ENCODE measurements at regions not wholly inside any gene's neighbourhood (a gene's known extent, or its start where the extent isn't known, plus 50 kb on each side); places are given as distances from the start of the nearest gene placed in this dataset.

DNA sequence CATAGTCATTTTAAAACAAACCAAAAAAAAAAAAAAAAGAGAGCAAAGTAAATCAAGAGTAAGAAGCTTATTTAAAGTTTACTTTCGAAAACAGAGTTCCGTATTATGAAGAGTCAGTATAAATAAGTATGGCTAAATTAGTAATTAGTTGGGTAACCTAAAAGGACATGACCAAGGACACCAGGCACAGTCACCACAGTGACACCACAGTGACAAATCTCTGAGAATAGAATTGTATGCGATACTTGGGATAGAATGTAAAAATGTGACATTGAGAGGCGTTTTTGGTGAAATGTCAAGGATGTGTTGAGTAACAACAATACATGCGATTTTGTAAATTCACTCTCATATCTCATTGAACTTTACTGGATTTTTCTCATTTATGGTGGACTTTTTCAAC, 150.9 kb upstream of the SPEF2 start:
- TF ChIP-seq, protein P1, sequence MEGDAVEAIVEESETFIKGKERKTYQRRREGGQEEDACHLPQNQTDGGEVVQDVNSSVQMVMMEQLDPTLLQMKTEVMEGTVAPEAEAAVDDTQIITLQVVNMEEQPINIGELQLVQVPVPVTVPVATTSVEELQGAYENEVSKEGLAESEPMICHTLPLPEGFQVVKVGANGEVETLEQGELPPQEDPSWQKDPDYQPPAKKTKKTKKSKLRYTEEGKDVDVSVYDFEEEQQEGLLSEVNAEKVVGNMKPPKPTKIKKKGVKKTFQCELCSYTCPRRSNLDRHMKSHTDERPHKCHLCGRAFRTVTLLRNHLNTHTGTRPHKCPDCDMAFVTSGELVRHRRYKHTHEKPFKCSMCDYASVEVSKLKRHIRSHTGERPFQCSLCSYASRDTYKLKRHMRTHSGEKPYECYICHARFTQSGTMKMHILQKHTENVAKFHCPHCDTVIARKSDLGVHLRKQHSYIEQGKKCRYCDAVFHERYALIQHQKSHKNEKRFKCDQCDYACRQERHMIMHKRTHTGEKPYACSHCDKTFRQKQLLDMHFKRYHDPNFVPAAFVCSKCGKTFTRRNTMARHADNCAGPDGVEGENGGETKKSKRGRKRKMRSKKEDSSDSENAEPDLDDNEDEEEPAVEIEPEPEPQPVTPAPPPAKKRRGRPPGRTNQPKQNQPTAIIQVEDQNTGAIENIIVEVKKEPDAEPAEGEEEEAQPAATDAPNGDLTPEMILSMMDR (IDR thresholded peaks at IDR 0.05): no peak
- DNase-seq (no peak), ATAC-seq (no peak)
- Mint-ChIP-seq H3K36me3 (no peaks in the 10 kb centered on the region), H3K27ac (no peak overlapping the region), H3K4me3 (no peak overlapping the region), H3K9me3 (no peaks in the 10 kb centered on the region), H3K27me3 (ENCODE audit: low read depth in 2 of 2) (peaks cover 0 to 2% of the 10 kb centered on the region in 2 donors), H3K4me1 (no peaks in the 10 kb centered on the region)
- H3K27ac ChIP-seq (ENCODE audit: low read length): no peak overlapping the region
- WGBS (ENCODE audit: insufficient coverage): 95% methylated on average over 4 of the region's 5 CpGs
- H3K36me3 ChIP-seq (ENCODE audit: control insufficient read depth, insufficient read depth, low read length): no peaks in the 10 kb centered on the region
- no peak overlapping the region for H3K4me3 ChIP-seq (ENCODE audit: low read length)
- H3K27me3 ChIP-seq (ENCODE audit: control insufficient read depth, insufficient read depth, low read length): no peaks in the 10 kb centered on the region
- H3K9me3 ChIP-seq (ENCODE audit: control insufficient read depth, insufficient read depth, low read length): no peaks in the 10 kb centered on the region
- intact Hi-C loops (cut with micrococcal nuclease): no loop called here
- H3K4me1 ChIP-seq (ENCODE audit: control insufficient read depth, insufficient read depth, low read length): no peaks in the 10 kb centered on the region

DNA sequence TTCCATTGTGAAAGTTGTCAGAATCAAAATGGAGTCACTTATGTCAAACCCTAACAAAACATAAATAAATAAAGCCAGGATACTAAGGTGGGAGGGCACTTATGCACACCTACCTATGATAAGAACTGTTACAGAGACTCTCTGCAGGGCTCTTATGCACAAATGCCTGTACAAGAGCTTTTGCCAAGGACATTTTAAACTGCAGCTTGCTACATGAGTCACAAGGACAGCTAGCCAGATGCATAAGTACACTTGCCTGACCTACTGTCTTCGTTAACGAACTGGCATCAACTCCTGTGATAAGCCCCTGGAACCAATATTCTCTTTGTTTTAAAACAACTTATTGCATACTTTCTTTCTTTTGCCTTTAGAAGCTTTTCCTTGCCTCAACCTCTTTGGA, 152.9 kb upstream of the SPEF2 start:
- Histone ChIP-seq H3K27ac (ENCODE audit: low read length) (no peak overlapping the region), H3K9me3 (ENCODE audit: control insufficient read depth, insufficient read depth, low read length) (no peaks in the 10 kb centered on the region), H3K4me1 (ENCODE audit: control insufficient read depth, insufficient read depth, low read length) (no peaks in the 10 kb centered on the region), H3K4me3 (ENCODE audit: low read length) (no peak overlapping the region), H3K27me3 (ENCODE audit: control insufficient read depth, insufficient read depth, low read length) (no peaks in the 10 kb centered on the region), H3K36me3 (ENCODE audit: control insufficient read depth, insufficient read depth, low read length) (no peaks in the 10 kb centered on the region)
- no peak for ATAC-seq
- Mint-ChIP-seq H3K9me3 (no peaks in the 10 kb centered on the region), H3K4me3 (no peak overlapping the region), H3K36me3 (no peaks in the 10 kb centered on the region), H3K27ac (no peak overlapping the region), H3K4me1 (no peaks in the 10 kb centered on the region), H3K27me3 (ENCODE audit: low read depth in 2 of 2) (peaks cover 0 to 4% of the 10 kb centered on the region in 2 donors)
- TF ChIP-seq, protein P1 (IDR thresholded peaks at IDR 0.05): no peak
- intact Hi-C loops (cut with micrococcal nuclease): no loop called here
- 89% methylated on average over 2 of the region's 2 CpGs for WGBS (ENCODE audit: insufficient coverage)
- no peak for DNase-seq

DNA sequence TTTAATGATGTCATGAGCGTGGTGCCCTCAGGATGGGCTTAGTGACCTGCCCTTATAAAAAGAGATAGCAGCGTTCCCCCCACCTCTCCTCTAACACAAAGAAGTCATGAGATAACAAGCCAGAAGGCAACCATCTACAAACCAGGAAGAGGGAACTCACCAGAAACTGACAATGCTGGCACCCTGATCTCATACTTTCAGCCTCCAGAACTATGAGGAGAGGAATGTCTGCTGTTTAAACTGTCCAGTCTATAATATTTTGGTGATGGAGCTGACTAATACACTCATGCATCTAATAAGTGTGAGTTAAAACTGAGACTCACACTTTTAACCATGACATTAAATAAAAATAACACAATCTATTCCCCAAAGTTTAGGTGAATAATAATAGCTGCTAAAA, 156.1 kb upstream of the SPEF2 start:
- H3K4me3 Mint-ChIP-seq: no peak overlapping the region
- DNase-seq (no peak), ATAC-seq (no peak)
- Histone ChIP-seq H3K27ac (ENCODE audit: low read length) (no peak overlapping the region), H3K9me3 (ENCODE audit: control insufficient read depth, insufficient read depth, low read length) (peaks cover 3% of the 10 kb centered on the region), H3K36me3 (ENCODE audit: control insufficient read depth, insufficient read depth, low read length) (no peaks in the 10 kb centered on the region), H3K27me3 (ENCODE audit: control insufficient read depth, insufficient read depth, low read length) (no peaks in the 10 kb centered on the region), H3K4me3 (ENCODE audit: low read length) (no peak overlapping the region), H3K4me1 (ENCODE audit: control insufficient read depth, insufficient read depth, low read length) (no peaks in the 10 kb centered on the region)
- 88% methylated on average over 1 of the region's 2 CpGs for WGBS (ENCODE audit: insufficient coverage)
- intact Hi-C loops (cut with micrococcal nuclease): no loop called here
- no peaks in the 10 kb centered on the region for H3K36me3 Mint-ChIP-seq
- no peak overlapping the region for H3K27ac Mint-ChIP-seq
- H3K4me1 Mint-ChIP-seq: no peaks in the 10 kb centered on the region
- TF ChIP-seq, protein P1 (IDR thresholded peaks at IDR 0.05): no peak
- peaks cover 0 to 4% of the 10 kb centered on the region in 2 donors for H3K27me3 Mint-ChIP-seq (ENCODE audit: low read depth in 2 of 2)
- peaks cover 0 to 2% of the 10 kb centered on the region in 2 donors for H3K9me3 Mint-ChIP-seq

DNA sequence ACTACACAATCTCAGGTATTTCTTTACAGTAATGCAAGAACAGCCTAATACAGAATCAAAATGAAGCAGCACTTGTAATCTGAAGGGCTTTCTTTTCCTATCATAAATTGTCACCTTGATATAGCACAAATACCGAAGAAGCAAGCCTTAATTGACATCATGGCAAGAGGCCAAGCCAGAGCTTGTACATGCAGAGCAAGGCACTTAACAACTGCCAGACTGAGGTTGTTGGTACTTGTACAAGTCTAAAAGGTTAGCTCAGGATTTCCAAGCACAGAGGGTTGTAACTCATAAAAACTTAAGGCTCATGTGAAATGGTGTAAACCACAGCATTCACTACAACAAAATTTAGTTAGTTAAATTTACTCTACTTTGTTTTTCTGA, 158.8 kb upstream of the SPEF2 start:
- TF ChIP-seq, protein P1 (IDR thresholded peaks at IDR 0.05): no peak
- H3K36me3 ChIP-seq (ENCODE audit: control insufficient read depth, insufficient read depth, low read length): no peaks in the 10 kb centered on the region
- DNase-seq (no peak), ATAC-seq (no peak)
- no peak overlapping the region for H3K4me3 ChIP-seq (ENCODE audit: low read length)
- 12% methylated on average over 1 of the region's 1 CpG for WGBS (ENCODE audit: insufficient coverage)
- H3K27ac ChIP-seq (ENCODE audit: low read length): no peak overlapping the region
- intact Hi-C loops (cut with micrococcal nuclease): no loop called here
- H3K4me1 ChIP-seq (ENCODE audit: control insufficient read depth, insufficient read depth, low read length): no peaks in the 10 kb centered on the region
- H3K9me3 Mint-ChIP-seq: peaks cover 0 to 5% of the 10 kb centered on the region in 2 donors
- no peaks in the 10 kb centered on the region for H3K36me3 Mint-ChIP-seq
- peaks cover 3% of the 10 kb centered on the region for H3K9me3 ChIP-seq (ENCODE audit: control insufficient read depth, insufficient read depth, low read length)
- H3K27me3 ChIP-seq (ENCODE audit: control insufficient read depth, insufficient read depth, low read length): no peaks in the 10 kb centered on the region
- H3K27me3 Mint-ChIP-seq (ENCODE audit: low read depth in 2 of 2): peaks cover 0 to 4% of the 10 kb centered on the region in 2 donors
- H3K4me3 Mint-ChIP-seq: no peak overlapping the region
- H3K4me1 Mint-ChIP-seq: no peaks in the 10 kb centered on the region
- H3K27ac Mint-ChIP-seq: no peak overlapping the region

All from natural killer cell (primary cell).